GM10266 (cell line): ENCODE measurements at regions not wholly inside any gene's neighbourhood (a gene's known extent, or its start where the extent isn't known, plus 50 kb on each side); places are given as distances from the start of the nearest gene placed in this dataset.

Experiments
- DNase-seq: peaks from one replicate; pipeline ENCODE4 v3.0.0; 2012; ENCODE audit errors: extremely low spot score
- CTCF ChIP-seq: IDR thresholded peaks from 2 replicates; pipeline ENCODE4 v1.5.1; 2012; ENCODE audit warnings: mild to moderate bottlenecking, low read depth; ENCODE audit not compliant: control insufficient read depth, insufficient read depth; ENCODE audit errors: missing control alignments

- DNase-seq = no peak
- TF ChIP-seq CTCF = no peak
Observed at GRCh38 chr6:119483908-119484307, 134.3 kb upstream of the MAN1A1 start.

- no peak for TF ChIP-seq CTCF
- DNase-seq = no peak
Observed at GRCh38 chr6:119482850-119483285, 133.3 kb upstream of the MAN1A1 start.

GRCh38 chr6:119481976-119482375 lies 132.4 kb upstream of the MAN1A1 start:
- DNase-seq = no peak
- no peak for TF ChIP-seq CTCF

GRCh38 chr6:119480961-119481497 lies 131.5 kb upstream of the MAN1A1 start:
- no peak for TF ChIP-seq CTCF
- DNase-seq = no peak

DNA sequence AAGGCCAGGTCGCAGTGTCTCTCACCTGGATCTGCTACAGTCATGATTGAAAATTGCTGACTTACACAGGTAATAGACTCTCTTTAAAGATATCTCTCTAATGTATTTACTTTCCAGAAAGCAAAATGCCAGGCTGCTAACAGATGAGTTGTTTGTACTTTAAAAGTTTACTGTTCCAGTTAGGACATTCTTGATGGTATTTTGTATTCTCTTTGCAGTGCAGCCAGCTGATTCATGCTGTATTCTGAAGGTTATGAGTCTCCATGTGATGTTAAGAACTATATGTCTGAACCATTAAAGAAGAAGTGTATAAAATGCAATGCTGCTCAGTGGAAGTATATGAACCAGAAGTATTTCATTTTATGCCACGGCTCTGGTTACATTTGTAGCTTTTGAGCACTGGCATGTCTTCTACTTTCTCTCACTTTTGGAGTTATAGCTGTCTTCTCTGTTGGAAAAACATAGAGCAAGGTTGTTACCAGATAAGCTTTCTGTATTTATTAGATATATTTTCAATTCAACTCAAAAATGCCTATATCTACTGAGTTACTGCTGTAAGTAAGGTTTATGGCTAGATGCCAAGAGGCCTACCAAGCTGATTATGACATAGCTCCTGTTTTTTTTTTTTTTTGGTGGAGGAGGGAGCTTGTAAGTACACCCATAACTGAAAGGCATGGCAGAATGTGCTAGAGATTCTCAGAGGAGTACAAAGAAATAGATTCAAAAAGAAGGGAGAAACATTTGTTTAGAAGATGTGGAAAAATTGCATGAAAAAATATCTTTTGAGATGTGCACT lies 130.5 kb upstream of the MAN1A1 start:
- no peak for DNase-seq
- TF ChIP-seq CTCF = no peak

GRCh38 chr6:119476554-119476953 lies 127.0 kb upstream of the MAN1A1 start:
- no peak for TF ChIP-seq CTCF
- DNase-seq = peak; percentile 5

- TF ChIP-seq CTCF = no peak
- no peak for DNase-seq
Observed at GRCh38 chr6:119476024-119476423, 126.5 kb upstream of the MAN1A1 start.
